B cell (primary cell): ENCODE measurements at regions not wholly inside any gene's neighbourhood (a gene's known extent, or its start where the extent isn't known, plus 50 kb on each side); places are given as distances from the start of the nearest gene placed in this dataset.
"Not testable (repeated sequence)": the region's sequence is repeated elsewhere in the genome, so short reads cannot be mapped to it uniquely, and the experiment has no call there.

Experiments used
- ATAC-seq: fragments of 200-7000 bp; cut with Tn5 transposase; one replicate; pipeline ENCODE4 v1.10.0; 2021; ENCODE audit warnings: low read depth, mild to moderate bottlenecking, moderate number of reproducible peaks, moderate library complexity
- CTCF ChIA-PET: fragments of 350-600 bp; sonication (Branson Sonifier 250); formaldehyde crosslinking; loops from one replicate; lab custom pipeline; 2021; ENCODE audit warnings: antibody characterized with exemption, inconsistent platforms; lab: Charles Lee
- POLR2A ChIA-PET: fragments of 350-600 bp; sonication (Branson Sonifier 250); formaldehyde crosslinking; loops from one replicate; lab custom pipeline; 2021; ENCODE audit warnings: antibody characterized with exemption; lab: Charles Lee
- DNase-seq: peaks from one replicate; pipeline ENCODE4 v3.0.0; 2013
- H2AFZ ChIP-seq: 2 replicates; pipeline ENCODE4 v1.6.1; 2012; ENCODE audit warnings: mild to moderate bottlenecking, low read depth, low read length; ENCODE audit not compliant: insufficient read depth, poor library complexity, severe bottlenecking
- H3K27ac ChIP-seq, 2 donors: 1 replicate in 1 of 2; 2 replicates in 1 of 2; pipeline ENCODE4 v1.5.1; 2012 to 2013; ENCODE audit warnings: low read length in 2 of 2, mild to moderate bottlenecking in 2 of 2, moderate library complexity in 1 of 2
- H3K27me3 ChIP-seq, 4 experiments: fragments of 200-600 bp in 1 of 4; sonication (generic) in 1 of 4; replicated peaks in 1 of 4; 1 replicate in 2 of 4; 2 replicates in 2 of 4; pipeline versions ENCODE4 v1.6.1 to v1.7.0; 2013 to 2016; ENCODE audit warnings: low read length in 3 of 4, mild to moderate bottlenecking in 2 of 4, mixed read lengths in 1 of 4, moderate library complexity in 1 of 4; ENCODE audit not compliant: insufficient read depth in 4 of 4, control insufficient read depth in 3 of 4; ENCODE audit errors: control extremely low read depth in 1 of 4
- H3K36me3 ChIP-seq, 2 experiments: replicated peaks in 1 of 2; 1 replicate in 1 of 2; 2 replicates in 1 of 2; pipeline versions ENCODE4 v1.6.1 to v1.7.1; 2013; ENCODE audit warnings: low read length in 1 of 2; ENCODE audit not compliant: insufficient read depth in 2 of 2, control insufficient read depth in 1 of 2; ENCODE audit errors: control extremely low read depth in 1 of 2, extremely low read depth in 1 of 2
- H3K4me1 ChIP-seq, 2 donors: fragments of 200-600 bp in 1 of 2; sonication (generic) in 1 of 2; 1 replicate in 1 of 2; 2 replicates in 1 of 2; pipeline versions ENCODE4 v1.5.1 to v1.6.1; 2013 to 2017; ENCODE audit warnings: low read length in 2 of 2; ENCODE audit not compliant: control insufficient read depth in 2 of 2, insufficient read depth in 2 of 2
- H3K4me2 ChIP-seq: replicated peaks from 2 replicates; pipeline ENCODE3; 2012; ENCODE audit warnings: mild to moderate bottlenecking, low read depth, low read length; ENCODE audit not compliant: poor library complexity, severe bottlenecking
- H3K4me3 ChIP-seq, 5 experiments: fragments of 200-600 bp in 1 of 5; sonication (generic) in 1 of 5; 1 replicate in 3 of 5; 2 replicates in 2 of 5; pipeline versions ENCODE4 v1.5.1 to v1.7.0; 2011 to 2016; ENCODE audit warnings: low read length in 4 of 5, mild to moderate bottlenecking in 4 of 5, low read depth in 2 of 5, control low read depth in 1 of 5, moderate library complexity in 1 of 5; ENCODE audit not compliant: insufficient read depth in 1 of 5; ENCODE audit errors: control extremely low read depth in 1 of 5, extremely low read depth in 1 of 5
- H3K79me2 ChIP-seq: fragments of 200-600 bp; sonication (generic); one replicate; pipeline ENCODE4 v1.6.0; 2016; ENCODE audit warnings: low read length; ENCODE audit not compliant: control insufficient read depth, insufficient read depth
- H3K9ac ChIP-seq: fragments of 200-600 bp; sonication (generic); 2 replicates; pipeline ENCODE4 v1.6.1; 2017; ENCODE audit warnings: mild to moderate bottlenecking, low read length, moderate library complexity
- H3K9me3 ChIP-seq, 3 donors: one replicate each; pipeline versions ENCODE4 v1.6.1 to v1.7.1; 2013; ENCODE audit warnings: low read length in 2 of 3; ENCODE audit not compliant: control insufficient read depth in 2 of 3, insufficient read depth in 1 of 3; ENCODE audit errors: control extremely low read depth in 1 of 3
- H4K20me1 ChIP-seq: 2 replicates; pipeline ENCODE4 v1.6.0; 2012; ENCODE audit warnings: mild to moderate bottlenecking, low read length; ENCODE audit not compliant: insufficient read depth, control insufficient read depth, poor library complexity, severe bottlenecking
- H3K27ac Mint-ChIP-seq: one replicate; pipeline ENCODE4 v1.8.0; 2021; ENCODE audit warnings: mixed read lengths
- H3K27me3 Mint-ChIP-seq: one replicate; pipeline ENCODE4 v1.8.0; 2021; ENCODE audit warnings: mixed read lengths
- H3K4me1 Mint-ChIP-seq: one replicate; pipeline ENCODE4 v1.8.0; 2021; ENCODE audit warnings: mixed read lengths
- H3K4me3 Mint-ChIP-seq: one replicate; pipeline ENCODE4 v1.8.0; 2021; ENCODE audit warnings: mixed read lengths
- H3K9me3 Mint-ChIP-seq: one replicate; pipeline ENCODE4 v1.8.0; 2022; ENCODE audit warnings: mixed read lengths; ENCODE audit not compliant: insufficient read depth
- EZH2 ChIP-seq: IDR thresholded peaks from 2 replicates; pipeline ENCODE4 v1.6.1; 2012; ENCODE audit warnings: borderline replicate concordance, low read depth, mild to moderate bottlenecking, moderate library complexity, low read length; ENCODE audit not compliant: insufficient read depth, poor library complexity, severe bottlenecking
- WGBS: methylation state at CpG from one replicate; pipeline ENCODE4 v1.1.5; 2013; ENCODE audit warnings: missing lambda C conversion rate; ENCODE audit not compliant: insufficient coverage; 5-methylcytosine and 5-hydroxymethylcytosine counted together
- intact Hi-C: fragments of 100-400 bp; cut with micrococcal nuclease; formaldehyde crosslinking; loops from one replicate; pipeline ENCODE4 v1.10.0; 2022
- TF ChIP-seq, protein P1 (sequence below): fragments of 200-600 bp; IDR thresholded peaks from one replicate; pipeline ENCODE4 v1.8.0; 2022; ENCODE audit warnings: antibody characterized with exemption, mild to moderate bottlenecking

- no peak for ATAC-seq
- Histone ChIP-seq H3K4me2 (no peak overlapping the region), H3K9me3 (no peaks in the 10 kb centered on the region), H3K36me3 (no peaks in the 10 kb centered on the region), H2AFZ (no peak overlapping the region), H3K27ac (no peak overlapping the region), H3K4me3 (no peak overlapping the region), H3K27me3 (no peaks in the 10 kb centered on the region), H3K9ac (no peak overlapping the region), H3K4me1 (no peaks in the 10 kb centered on the region), H4K20me1 (no peaks in the 10 kb centered on the region), H3K79me2 (no peaks in the 10 kb centered on the region)
- H3K4me3 Mint-ChIP-seq, result no peak overlapping the region
- no peaks in the 10 kb centered on the region for H3K27me3 Mint-ChIP-seq
- WGBS, result 63% methylated on average over 1 of the region's 8 CpGs
- TF ChIP-seq EZH2, result no peak
- TF ChIP-seq, protein P1, sequence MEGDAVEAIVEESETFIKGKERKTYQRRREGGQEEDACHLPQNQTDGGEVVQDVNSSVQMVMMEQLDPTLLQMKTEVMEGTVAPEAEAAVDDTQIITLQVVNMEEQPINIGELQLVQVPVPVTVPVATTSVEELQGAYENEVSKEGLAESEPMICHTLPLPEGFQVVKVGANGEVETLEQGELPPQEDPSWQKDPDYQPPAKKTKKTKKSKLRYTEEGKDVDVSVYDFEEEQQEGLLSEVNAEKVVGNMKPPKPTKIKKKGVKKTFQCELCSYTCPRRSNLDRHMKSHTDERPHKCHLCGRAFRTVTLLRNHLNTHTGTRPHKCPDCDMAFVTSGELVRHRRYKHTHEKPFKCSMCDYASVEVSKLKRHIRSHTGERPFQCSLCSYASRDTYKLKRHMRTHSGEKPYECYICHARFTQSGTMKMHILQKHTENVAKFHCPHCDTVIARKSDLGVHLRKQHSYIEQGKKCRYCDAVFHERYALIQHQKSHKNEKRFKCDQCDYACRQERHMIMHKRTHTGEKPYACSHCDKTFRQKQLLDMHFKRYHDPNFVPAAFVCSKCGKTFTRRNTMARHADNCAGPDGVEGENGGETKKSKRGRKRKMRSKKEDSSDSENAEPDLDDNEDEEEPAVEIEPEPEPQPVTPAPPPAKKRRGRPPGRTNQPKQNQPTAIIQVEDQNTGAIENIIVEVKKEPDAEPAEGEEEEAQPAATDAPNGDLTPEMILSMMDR, result no peak
- DNase-seq, result no peak
- H3K9me3 Mint-ChIP-seq, result no peaks in the 10 kb centered on the region
- intact Hi-C loops, result no loop called here
- CTCF ChIA-PET, result no interaction called here
- H3K27ac Mint-ChIP-seq, result no peak overlapping the region
- POLR2A ChIA-PET, result no interaction called here
- H3K4me1 Mint-ChIP-seq, result no peaks in the 10 kb centered on the region
Measured at GRCh38 chr17:16866436-16866835, 105.5 kb downstream of the TNFRSF13B start.

GRCh38 chr17:16865704-16866103 lies 106.2 kb downstream of the TNFRSF13B start:
- H3K4me1 Mint-ChIP-seq, H3K27me3 ChIP-seq, ATAC-seq, H3K4me3 ChIP-seq, H3K4me2 ChIP-seq, H3K27ac ChIP-seq, H3K36me3 ChIP-seq, H3K27me3 Mint-ChIP-seq, H3K9me3 Mint-ChIP-seq, POLR2A ChIA-PET, DNase-seq, intact Hi-C loops, CTCF ChIA-PET, H3K79me2 ChIP-seq, H3K4me1 ChIP-seq, H3K9ac ChIP-seq, H3K4me3 Mint-ChIP-seq, H4K20me1 ChIP-seq, H3K9me3 ChIP-seq, H3K27ac Mint-ChIP-seq, H2AFZ ChIP-seq: not testable (repeated sequence)
- WGBS, result no CpG with 5 or more reads among the region's 8 CpGs

GRCh38 chr17:16865077-16865613 lies 106.8 kb downstream of the TNFRSF13B start:
- H3K27me3 ChIP-seq, H3K4me2 ChIP-seq, H4K20me1 ChIP-seq, H3K27me3 Mint-ChIP-seq, H3K9ac ChIP-seq, DNase-seq, H3K36me3 ChIP-seq, H3K4me3 ChIP-seq, H3K4me1 ChIP-seq, H3K4me1 Mint-ChIP-seq, H3K9me3 ChIP-seq, H3K4me3 Mint-ChIP-seq, H3K27ac ChIP-seq, POLR2A ChIA-PET, CTCF ChIA-PET, H3K9me3 Mint-ChIP-seq, H3K27ac Mint-ChIP-seq, H3K79me2 ChIP-seq, H2AFZ ChIP-seq, intact Hi-C loops, ATAC-seq: not testable (repeated sequence)
- WGBS, result no CpG with 5 or more reads among the region's 13 CpGs
